SU-DHL-6 (cell line): ENCODE measurements at regions not wholly inside any gene's neighbourhood (a gene's known extent, or its start where the extent isn't known, plus 50 kb on each side); places are given as distances from the start of the nearest gene placed in this dataset.
"Not testable (repeated sequence)": the region's sequence is repeated elsewhere in the genome, so short reads cannot be mapped to it uniquely, and the experiment has no call there.

Experiments
- CTCF ChIP-seq: fragments of 200-600 bp; sonication (generic); IDR thresholded peaks from one replicate; pipeline ENCODE4 v1.5.1; 2017; ENCODE audit warnings: antibody characterized with exemption, mild to moderate bottlenecking, low read length, moderate library complexity; ENCODE audit not compliant: insufficient read depth, poor library complexity, severe bottlenecking
- EZH2phosphoT487 ChIP-seq: fragments of 200-600 bp; sonication (generic), shearing (Covaris generic); conservative IDR thresholded peaks from 2 replicates; pipeline ENCODE4 v1.6.1; 2018; ENCODE audit warnings: mild to moderate bottlenecking, antibody characterized with exemption, low read length, moderate library complexity, mixed read lengths

DNA sequence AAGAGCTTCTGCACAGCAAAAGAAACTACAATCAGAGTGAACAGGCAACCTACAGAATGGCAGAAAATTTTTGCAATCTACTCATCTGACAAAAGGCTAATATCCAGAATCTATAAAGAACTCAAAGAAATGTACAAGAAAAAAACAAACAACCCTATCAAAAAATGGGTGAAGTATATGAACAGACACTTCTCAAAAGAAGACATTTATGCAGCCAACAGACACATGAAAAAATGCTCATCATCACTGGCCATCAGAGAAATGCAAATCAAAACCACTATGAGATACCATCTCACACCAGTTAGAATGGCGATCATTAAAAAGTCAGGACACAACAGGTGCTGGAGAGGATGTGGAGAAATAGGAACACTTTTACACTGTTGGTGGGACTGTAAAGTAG, 124.9 kb upstream of the NR2F2 start:
- TF ChIP-seq CTCF, EZH2phosphoT487: not testable (repeated sequence)
